GM12872 (cell line): ENCODE measurements at regions not wholly inside any gene's neighbourhood (a gene's known extent, or its start where the extent isn't known, plus 50 kb on each side); places are given as distances from the start of the nearest gene placed in this dataset.

Source experiments
- TF ChIP-seq, protein P1 (sequence below): IDR thresholded peaks from 3 replicates; pipeline ENCODE4 v1.5.1; 2011; ENCODE audit warnings: low read depth, mild to moderate bottlenecking, low read length, moderate library complexity; ENCODE audit not compliant: insufficient read depth

DNA sequence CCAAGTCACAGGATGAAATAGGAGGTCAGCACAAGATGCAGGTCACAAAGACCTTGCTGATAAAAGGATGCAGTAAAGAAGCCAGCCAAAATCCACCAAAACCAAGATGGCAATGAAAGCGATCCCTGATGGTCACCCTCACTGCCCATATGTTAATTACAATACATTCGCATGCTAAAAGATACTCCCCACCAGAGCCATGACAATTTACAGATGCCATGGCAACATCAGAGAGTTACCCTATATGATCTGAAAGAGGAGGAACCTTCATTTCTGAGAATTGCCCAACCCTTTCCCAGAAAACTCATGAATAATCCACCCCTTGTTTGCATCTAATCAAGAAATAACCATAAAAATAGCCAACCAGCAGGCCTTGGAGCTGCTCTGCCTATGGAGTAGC, 709.8 kb downstream of the METTL4 start:
- TF ChIP-seq, protein P1, sequence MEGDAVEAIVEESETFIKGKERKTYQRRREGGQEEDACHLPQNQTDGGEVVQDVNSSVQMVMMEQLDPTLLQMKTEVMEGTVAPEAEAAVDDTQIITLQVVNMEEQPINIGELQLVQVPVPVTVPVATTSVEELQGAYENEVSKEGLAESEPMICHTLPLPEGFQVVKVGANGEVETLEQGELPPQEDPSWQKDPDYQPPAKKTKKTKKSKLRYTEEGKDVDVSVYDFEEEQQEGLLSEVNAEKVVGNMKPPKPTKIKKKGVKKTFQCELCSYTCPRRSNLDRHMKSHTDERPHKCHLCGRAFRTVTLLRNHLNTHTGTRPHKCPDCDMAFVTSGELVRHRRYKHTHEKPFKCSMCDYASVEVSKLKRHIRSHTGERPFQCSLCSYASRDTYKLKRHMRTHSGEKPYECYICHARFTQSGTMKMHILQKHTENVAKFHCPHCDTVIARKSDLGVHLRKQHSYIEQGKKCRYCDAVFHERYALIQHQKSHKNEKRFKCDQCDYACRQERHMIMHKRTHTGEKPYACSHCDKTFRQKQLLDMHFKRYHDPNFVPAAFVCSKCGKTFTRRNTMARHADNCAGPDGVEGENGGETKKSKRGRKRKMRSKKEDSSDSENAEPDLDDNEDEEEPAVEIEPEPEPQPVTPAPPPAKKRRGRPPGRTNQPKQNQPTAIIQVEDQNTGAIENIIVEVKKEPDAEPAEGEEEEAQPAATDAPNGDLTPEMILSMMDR, result no peak

DNA sequence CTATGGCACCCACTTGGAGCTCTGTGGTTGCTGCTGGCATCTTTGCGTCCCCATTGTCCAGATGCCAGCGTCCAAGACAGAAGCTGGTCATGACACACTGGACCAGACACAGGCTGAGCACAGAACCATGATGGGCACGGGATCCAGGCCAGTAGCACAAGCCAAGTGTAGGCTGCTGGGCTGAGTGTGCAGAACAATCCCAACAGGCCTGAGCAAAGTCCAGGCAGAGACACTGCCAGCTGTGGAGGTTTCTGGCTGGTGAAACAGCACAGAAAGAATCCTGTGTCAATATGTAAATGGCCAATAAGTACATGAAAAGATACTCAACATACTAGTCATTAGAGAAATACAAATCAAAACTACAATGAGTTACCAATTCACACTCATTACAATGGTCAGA, 705.4 kb downstream of the METTL4 start:
- TF ChIP-seq, protein P1, result no peak

DNA sequence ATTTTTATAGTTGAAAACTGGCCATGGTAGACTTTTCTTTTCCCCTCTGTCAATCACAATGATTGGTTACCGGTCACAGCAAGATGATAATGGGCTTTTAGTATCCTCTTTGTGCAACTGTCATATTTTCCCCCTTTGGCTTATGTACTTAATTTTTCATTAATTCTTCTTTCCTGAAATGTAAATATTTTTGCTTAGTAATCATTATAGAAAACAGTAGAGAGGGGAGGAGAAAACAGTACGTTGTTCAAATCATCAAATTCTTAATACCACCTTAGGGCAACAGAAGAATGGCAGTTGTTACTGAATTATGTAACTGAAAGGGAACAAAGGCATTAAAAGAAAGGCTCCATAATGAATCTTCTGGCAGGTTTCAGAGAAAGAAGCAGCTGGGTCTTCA, 699.0 kb downstream of the METTL4 start:
- TF ChIP-seq, protein P1, result no peak

DNA sequence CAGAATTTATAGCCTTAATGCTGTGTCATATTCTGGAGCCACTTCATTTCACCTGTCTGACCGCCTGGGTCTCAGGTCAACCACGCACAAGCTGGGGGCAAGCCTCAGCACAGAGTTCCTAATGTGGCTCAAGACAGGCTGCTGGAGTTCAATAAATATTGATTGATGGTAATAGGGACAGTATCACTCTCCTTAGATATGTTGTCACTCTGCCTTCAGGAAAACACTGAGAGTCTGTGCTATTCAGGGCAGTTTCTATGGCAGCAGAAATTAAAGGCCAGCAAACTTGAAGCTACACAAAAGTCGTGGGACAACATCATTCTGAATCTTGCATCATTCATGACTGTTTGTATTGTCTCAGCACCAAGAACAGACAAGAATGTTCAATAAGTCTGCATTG, 696.1 kb downstream of the METTL4 start:
- TF ChIP-seq, protein P1, result no peak

DNA sequence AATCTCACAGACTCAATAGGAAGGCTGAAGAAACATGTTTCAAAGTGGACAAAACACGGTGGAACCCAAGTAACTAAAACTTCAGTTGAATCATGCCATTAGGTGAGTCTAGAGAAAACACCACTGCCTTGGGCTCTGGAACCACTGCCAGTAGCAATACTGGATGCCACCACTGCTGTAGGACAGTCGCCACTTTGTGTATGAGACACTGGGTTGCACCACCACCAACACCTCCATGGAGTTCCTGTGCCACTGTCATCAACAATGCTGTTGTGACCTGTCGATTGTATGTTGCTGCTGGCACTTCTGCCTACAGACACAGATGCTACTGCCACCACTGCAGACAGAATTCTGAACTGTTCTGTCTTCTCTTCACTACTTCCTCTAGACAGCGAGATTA, 686.7 kb downstream of the METTL4 start:
- TF ChIP-seq, protein P1, result no peak

DNA sequence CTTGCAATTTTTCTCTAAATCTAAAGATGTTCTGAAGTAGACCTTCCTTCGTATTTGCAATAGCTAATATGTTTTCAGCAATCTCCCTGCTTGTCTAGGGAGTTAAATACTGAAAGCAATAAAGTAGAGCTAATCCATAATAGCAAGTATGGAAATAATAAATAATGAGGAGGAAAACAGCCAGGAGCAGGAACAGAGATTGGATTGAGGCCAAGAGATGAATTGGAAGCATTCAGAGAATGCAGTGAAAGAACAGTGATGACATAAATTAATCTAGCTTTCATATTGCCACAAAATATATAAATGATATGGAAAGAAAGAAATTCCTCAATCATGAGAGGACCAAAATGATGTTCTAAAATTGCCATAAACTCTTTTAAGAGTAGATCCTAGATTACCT, 679.7 kb downstream of the METTL4 start:
- TF ChIP-seq, protein P1, result no peak

DNA sequence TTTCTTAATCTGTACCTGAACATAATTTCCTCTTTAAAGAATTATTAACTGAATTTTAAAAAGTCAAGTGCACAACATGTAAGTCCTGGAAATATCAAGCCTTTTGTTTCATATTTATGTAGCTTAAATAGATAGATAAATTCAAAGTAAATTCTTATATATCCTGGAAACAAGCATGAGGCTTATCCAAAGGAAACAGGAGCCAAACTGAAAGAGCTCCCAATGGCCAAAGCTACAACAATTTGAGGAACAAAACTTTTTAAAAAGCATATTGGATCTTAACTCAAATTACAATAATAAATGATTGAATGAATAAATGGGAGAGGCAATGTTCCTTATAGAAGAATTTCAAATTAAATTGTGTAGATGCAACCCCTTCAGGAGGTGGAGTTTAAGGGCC, 679.1 kb downstream of the METTL4 start:
- TF ChIP-seq, protein P1, result no peak
